Cardiac fibroblast (primary cell): ENCODE measurements at regions not wholly inside any gene's neighbourhood (a gene's known extent, or its start where the extent isn't known, plus 50 kb on each side); places are given as distances from the start of the nearest gene placed in this dataset.
"Not testable (repeated sequence)": the region's sequence is repeated elsewhere in the genome, so short reads cannot be mapped to it uniquely, and the experiment has no call there.

Experiments
- DNase-seq, 2 donors: peaks; one replicate each; pipeline versions ENCODE4 v3.0.0 to v3.0.0-alpha.2; 2010; ENCODE audit warnings: low read depth in 2 of 2
- H3K4me3 ChIP-seq, 2 donors: replicated peaks in 1 of 2; 1 replicate in 1 of 2; 2 replicates in 1 of 2; pipeline ENCODE4 v1.5.1; 2011; ENCODE audit warnings: low read depth in 2 of 2, low read length in 2 of 2, mild to moderate bottlenecking in 2 of 2, moderate library complexity in 1 of 2
- TF ChIP-seq, protein P1 (sequence below): IDR thresholded peaks from one replicate; pipeline ENCODE4 v1.5.1; 2011; ENCODE audit warnings: low read depth, mild to moderate bottlenecking, low read length, inconsistent platforms

DNA sequence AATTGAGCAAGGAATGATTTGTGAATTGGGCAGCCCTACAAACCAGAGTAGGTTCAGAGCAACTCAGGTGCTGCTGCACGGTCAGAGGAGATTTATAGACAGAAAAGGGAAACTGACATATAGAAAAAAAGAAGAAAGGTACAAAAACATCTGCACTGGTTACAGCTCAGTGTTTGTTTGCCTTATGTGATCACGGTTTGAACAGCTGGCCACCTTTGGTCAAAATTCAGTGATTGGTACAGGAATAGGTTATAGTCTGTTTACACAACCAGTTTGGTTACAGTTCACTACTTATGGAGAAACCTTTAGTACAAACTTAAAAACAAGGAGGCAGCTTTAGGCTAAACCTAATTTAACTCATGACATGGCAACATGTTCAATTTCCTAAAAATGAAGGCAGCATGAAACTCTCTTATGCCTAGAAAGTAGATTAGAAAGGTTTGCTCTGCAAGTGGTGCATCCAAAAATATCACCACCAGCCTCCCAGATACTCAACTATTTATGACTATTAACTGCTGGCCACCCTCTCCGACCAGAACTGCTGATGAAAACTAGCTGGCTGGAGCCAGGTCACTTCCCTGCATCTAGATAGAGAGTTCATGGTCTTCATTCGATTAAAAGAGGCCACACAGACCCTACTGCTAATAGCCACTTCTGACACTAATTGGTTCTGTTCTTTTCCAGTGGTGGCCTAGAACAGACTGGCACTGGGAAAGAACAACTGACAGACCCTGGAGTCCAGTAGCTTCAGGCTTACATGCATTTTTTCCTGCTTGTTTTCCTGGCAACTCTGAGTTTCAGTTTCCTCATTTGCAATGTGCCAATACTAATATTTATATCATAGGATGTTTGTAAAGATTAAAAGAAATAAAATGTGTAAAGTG lies 548.0 kb downstream of the CCSER2 start:
- TF ChIP-seq, protein P1, sequence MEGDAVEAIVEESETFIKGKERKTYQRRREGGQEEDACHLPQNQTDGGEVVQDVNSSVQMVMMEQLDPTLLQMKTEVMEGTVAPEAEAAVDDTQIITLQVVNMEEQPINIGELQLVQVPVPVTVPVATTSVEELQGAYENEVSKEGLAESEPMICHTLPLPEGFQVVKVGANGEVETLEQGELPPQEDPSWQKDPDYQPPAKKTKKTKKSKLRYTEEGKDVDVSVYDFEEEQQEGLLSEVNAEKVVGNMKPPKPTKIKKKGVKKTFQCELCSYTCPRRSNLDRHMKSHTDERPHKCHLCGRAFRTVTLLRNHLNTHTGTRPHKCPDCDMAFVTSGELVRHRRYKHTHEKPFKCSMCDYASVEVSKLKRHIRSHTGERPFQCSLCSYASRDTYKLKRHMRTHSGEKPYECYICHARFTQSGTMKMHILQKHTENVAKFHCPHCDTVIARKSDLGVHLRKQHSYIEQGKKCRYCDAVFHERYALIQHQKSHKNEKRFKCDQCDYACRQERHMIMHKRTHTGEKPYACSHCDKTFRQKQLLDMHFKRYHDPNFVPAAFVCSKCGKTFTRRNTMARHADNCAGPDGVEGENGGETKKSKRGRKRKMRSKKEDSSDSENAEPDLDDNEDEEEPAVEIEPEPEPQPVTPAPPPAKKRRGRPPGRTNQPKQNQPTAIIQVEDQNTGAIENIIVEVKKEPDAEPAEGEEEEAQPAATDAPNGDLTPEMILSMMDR: no peak
- DNase-seq: no peak
- H3K4me3 ChIP-seq: no peak overlapping the region

DNA sequence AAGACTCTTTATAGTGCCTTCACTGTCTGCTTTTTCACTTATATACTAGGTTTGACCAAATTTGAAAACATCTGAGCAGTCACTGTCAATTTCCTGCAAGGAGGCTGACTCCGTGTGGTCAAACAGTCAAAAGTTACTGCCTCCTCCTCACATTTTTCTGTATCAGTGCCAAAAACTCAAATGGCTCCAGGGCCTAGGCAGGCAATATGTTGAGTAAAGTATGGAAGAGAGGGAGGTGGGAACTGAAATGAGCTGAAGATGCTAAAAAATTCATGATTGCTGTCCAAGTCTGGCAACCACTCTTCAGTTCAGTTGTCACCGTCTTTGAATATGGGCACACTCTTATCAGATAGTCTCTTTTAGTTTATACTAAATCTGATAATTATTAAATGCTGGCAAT lies 551.6 kb downstream of the CCSER2 start:
- TF ChIP-seq, protein P1: no peak
- no peak overlapping the region for H3K4me3 ChIP-seq
- DNase-seq: no peak

DNA sequence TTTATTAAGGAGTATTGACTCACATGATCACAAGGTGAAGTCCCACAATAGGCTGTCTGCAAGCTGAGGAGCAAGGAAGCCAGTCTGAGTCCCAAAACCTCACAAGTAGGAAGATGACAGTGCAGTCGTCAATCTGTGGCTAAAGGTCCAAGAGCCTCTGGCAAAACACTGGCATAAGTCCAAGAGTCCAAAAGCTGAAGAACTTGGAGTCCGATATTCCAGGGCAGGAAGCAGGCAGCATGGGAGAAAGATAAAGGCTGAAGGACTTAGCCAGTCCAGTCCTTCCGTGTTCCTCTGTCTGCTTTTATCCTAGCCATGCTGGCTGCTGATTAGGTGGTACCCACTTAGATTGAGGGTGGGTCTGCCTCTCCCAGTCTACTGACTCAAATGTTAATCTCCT lies 553.3 kb downstream of the CCSER2 start:
- not testable (repeated sequence) for DNase-seq, H3K4me3 ChIP-seq

DNA sequence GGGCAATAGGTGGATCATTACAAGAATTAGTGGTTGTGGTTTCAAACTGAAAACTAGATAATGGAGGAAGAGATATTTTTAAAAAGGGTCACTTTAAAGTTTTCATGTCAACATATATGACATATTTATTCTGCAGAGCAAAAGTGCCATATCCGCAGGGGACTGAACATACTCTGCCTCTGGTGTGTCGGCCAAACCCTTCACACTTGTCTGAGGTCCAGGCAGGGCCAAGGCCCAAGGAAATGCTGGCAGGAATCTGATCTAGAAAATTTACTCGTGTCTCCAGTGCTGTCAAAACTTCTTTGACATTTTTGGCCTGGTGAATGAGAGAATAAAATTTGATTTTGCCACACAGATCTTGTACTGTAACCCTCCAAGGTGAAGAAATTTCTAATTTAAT lies 562.3 kb downstream of the CCSER2 start:
- no peak overlapping the region for H3K4me3 ChIP-seq
- TF ChIP-seq, protein P1: no peak
- DNase-seq: no peak

DNA sequence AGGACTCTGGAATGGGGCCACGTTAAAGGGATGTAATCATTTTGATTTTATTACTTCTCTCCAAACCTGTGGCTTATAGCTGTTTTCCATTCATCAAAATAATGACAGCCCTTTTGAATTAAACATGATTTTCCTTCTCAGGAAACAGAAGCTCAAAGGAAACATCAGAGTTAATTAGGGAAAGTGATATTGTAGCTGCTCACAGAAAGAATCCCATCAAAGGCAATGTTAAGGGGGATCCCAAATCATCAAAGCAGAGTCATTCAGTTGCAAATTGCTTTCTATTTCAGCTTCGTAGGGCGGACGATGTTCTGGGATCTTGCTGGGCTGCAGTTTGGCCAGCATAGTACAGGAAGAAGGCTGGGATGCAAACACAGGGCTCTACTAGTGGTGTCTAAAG lies 563.2 kb downstream of the CCSER2 start:
- H3K4me3 ChIP-seq: no peak overlapping the region
- no peak for DNase-seq
- TF ChIP-seq, protein P1: no peak

DNA sequence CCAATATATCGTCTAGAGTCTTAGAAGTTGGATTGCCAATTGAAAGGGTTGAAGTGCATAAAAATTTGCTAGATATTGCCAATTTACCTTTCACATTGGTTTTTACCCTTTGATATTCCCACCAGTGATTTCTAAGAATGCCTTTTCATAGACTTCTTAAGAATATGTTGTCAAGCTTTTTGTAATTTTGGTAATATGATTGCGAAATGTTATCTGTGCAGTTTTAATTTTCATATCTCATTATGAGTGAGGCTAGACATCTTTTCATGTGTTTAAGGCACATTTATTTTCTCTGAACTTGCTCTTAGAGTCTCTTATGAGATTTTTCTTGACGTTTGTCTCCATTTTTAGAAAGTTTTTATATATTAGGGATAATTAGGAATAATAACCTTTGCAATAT lies 567.2 kb downstream of the CCSER2 start:
- TF ChIP-seq, protein P1: no peak

DNA sequence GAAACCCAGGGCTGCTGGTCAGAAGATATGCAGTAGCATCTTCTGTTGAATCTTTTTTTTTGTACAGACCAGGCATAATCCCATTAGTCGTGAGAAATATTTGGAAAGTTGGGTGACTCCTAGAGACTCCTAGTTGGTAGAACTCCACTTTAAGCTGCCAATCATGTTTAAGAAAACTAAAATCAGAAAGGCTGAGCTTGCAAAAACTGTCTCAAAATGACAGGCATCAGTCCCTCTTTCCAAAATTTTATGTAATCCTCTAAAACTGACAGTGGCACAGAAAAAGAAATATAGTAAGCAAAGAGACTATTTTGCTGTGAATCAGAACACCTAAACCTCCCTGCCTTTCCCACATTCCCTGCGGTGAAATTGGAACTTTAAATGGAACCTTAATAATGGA lies 568.5 kb downstream of the CCSER2 start:
- no peak overlapping the region for H3K4me3 ChIP-seq
- DNase-seq: no peak
- TF ChIP-seq, protein P1: no peak

More for the DNA sequence above, 567.2 kb downstream of the CCSER2 start:
- no peak for DNase-seq
- H3K4me3 ChIP-seq: no peak overlapping the region
